Activated T-cell treated with anti-CD3 and anti-CD28 coated beads for 24 hours (primary cell): ENCODE measurements at regions not wholly inside any gene's neighbourhood (a gene's known extent, or its start where the extent isn't known, plus 50 kb on each side); places are given as distances from the start of the nearest gene placed in this dataset.
"Not testable (repeated sequence)": the region's sequence is repeated elsewhere in the genome, so short reads cannot be mapped to it uniquely, and the experiment has no call there.

Experiments used
- DNase-seq: peaks from one replicate; pipeline ENCODE4 v3.0.0-alpha.2; 2020; ENCODE audit warnings: low read depth

- not testable (repeated sequence) for DNase-seq
These were observed 1677.0 kb downstream of the C4orf33 start for GRCh38 chr4:130772966-130773365.

GRCh38 chr4:130808492-130808891 is 1712.5 kb downstream of the C4orf33 start:
- no peak for DNase-seq

GRCh38 chr4:130812117-130812765 is 1716.3 kb downstream of the C4orf33 start:
- no peak for DNase-seq

- no peak for DNase-seq
These were observed 1718.9 kb downstream of the C4orf33 start for GRCh38 chr4:130814896-130815295.

- no peak for DNase-seq
These were observed 1724.5 kb downstream of the C4orf33 start for GRCh38 chr4:130820448-130820847.

GRCh38 chr4:130825284-130825683 is 1729.3 kb downstream of the C4orf33 start:
- DNase-seq, result no peak

GRCh38 chr4:130850019-130850524 is 1754.1 kb downstream of the C4orf33 start:
- no peak for DNase-seq

- no peak for DNase-seq
These were observed 1755.2 kb downstream of the C4orf33 start for GRCh38 chr4:130851107-130851506.

- DNase-seq, result no peak
These were observed 1756.0 kb downstream of the C4orf33 start for GRCh38 chr4:130851932-130852331.

- DNase-seq, result no peak
These were observed 1759.6 kb downstream of the C4orf33 start for GRCh38 chr4:130855533-130855932.

GRCh38 chr4:130859991-130860390 is 1764.0 kb downstream of the C4orf33 start:
- no peak for DNase-seq

GRCh38 chr4:130896920-130897319 is 1801.0 kb downstream of the C4orf33 start:
- no peak for DNase-seq

GRCh38 chr4:130901321-130901720 is 1805.4 kb downstream of the C4orf33 start:
- DNase-seq, result no peak

GRCh38 chr4:130922955-130923354 is 1827.0 kb downstream of the C4orf33 start:
- no peak for DNase-seq

GRCh38 chr4:130955520-130955919 is 1859.6 kb downstream of the C4orf33 start:
- DNase-seq, result no peak

GRCh38 chr4:130985371-130985770 is 1889.4 kb downstream of the C4orf33 start:
- DNase-seq, result no peak

GRCh38 chr4:130995988-130996387 is 1900.0 kb downstream of the C4orf33 start:
- DNase-seq, result no peak

- DNase-seq, result no peak
These were observed 1905.4 kb downstream of the C4orf33 start for GRCh38 chr4:131001371-131001770.

- DNase-seq, result no peak
These were observed 1906.2 kb downstream of the C4orf33 start for GRCh38 chr4:131002132-131002531.

- no peak for DNase-seq
These were observed 1910.4 kb downstream of the C4orf33 start for GRCh38 chr4:131006388-131006787.

GRCh38 chr4:131011961-131012360 is 1916.0 kb downstream of the C4orf33 start:
- not testable (repeated sequence) for DNase-seq

GRCh38 chr4:131013226-131013625 is 1917.3 kb downstream of the C4orf33 start:
- no peak for DNase-seq

- DNase-seq, result no peak
These were observed 1930.8 kb downstream of the C4orf33 start for GRCh38 chr4:131026771-131027170.

GRCh38 chr4:131044368-131044767 is 1948.4 kb downstream of the C4orf33 start:
- no peak for DNase-seq
